ENCODE measurements at regions not wholly inside any gene's neighbourhood (a gene's known extent, or its start where the extent isn't known, plus 50 kb on each side); places are given as distances from the start of the nearest gene placed in this dataset.

DNA sequence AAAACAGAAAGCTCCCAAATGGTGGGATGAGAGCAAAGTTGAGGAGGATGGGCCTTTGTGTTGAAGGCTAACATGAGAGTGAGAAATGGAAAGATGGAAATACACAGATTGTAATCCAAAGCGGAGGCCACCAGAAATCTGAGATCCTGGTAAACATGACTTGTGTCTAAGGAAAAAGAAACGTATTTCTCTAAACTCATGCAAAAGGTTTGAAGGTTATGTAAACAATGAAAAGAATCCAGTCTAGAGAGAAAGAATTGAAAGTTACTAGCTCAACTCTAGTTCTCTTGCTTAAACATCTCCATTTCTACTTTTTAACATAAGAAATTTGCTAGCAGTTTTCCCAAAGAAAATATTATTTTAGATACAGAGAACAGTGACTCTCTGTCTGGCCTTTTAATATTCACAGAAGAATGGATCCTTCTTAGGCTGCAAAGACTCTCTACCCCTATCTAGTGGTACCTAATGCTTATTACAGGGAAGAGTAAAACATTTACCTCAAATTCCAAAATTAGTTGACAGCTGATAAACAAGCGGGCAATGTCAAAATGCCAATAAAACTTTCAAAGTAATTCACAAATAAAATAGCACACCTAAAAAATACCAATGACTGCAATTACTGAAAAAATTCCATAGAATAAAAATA lies 75.8 kb upstream of the SOX5 start:
- no peaks in the 10 kb centered on the region for H4K20me1 ChIP-seq (ENCODE audit: insufficient read depth)
- TF ChIP-seq EGR1 (IDR thresholded peaks at IDR 0.05; ENCODE audit: low read depth) (no peak), EZH2 (IDR thresholded peaks at IDR 0.05) (no peak), SP1 (IDR thresholded peaks at IDR 0.05; ENCODE audit: low read depth) (no peak), FOSL1 (IDR thresholded peaks at IDR 0.05; ENCODE audit: low read depth) (no peak)
- TF ChIP-seq, protein P1, sequence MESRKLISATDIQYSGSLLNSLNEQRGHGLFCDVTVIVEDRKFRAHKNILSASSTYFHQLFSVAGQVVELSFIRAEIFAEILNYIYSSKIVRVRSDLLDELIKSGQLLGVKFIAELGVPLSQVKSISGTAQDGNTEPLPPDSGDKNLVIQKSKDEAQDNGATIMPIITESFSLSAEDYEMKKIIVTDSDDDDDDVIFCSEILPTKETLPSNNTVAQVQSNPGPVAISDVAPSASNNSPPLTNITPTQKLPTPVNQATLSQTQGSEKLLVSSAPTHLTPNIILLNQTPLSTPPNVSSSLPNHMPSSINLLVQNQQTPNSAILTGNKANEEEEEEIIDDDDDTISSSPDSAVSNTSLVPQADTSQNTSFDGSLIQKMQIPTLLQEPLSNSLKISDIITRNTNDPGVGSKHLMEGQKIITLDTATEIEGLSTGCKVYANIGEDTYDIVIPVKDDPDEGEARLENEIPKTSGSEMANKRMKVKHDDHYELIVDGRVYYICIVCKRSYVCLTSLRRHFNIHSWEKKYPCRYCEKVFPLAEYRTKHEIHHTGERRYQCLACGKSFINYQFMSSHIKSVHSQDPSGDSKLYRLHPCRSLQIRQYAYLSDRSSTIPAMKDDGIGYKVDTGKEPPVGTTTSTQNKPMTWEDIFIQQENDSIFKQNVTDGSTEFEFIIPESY (IDR thresholded peaks at IDR 0.05; ENCODE audit: extremely low read depth, insufficient replicate concordance, low read length), result no peak
- intact Hi-C loops (cut with micrococcal nuclease), result no loop called here
- no peak overlapping the region for H3K9ac ChIP-seq (ENCODE audit: low read length)
- H2AFZ ChIP-seq (ENCODE audit: low read depth, low read length, poor library complexity, severe bottlenecking), result no peak overlapping the region
- no peak for DNase-seq (ENCODE audit: low read depth, low spot score)
- ChIA-PET RAD21 (ENCODE audit: low non-redundant PET in 1 of 2, low total read pairs in 2 of 2, uncharacterized antibody in 2 of 2, unreplicated experiment in 2 of 2) (no interaction called here), POLR2A (no interaction called here), CTCF (no interaction called here)
- no peaks in the 10 kb centered on the region for H3K27me3 ChIP-seq (ENCODE audit: insufficient read depth, low read length)
- no peak overlapping the region for H3K4me2 ChIP-seq (ENCODE audit: low read length)
- no peak overlapping the region for H3K4me3 ChIP-seq (replicated peaks in 1 of 2; ENCODE audit: low read depth in 1 of 2, low read length in 2 of 2)
- H3K27ac ChIP-seq (ENCODE audit: low read depth, low read length), result no peak overlapping the region
- no peaks in the 10 kb centered on the region for H3K4me1 ChIP-seq (ENCODE audit: control insufficient read depth in 1 of 2, insufficient read depth in 2 of 2, low read length in 2 of 2)
- no TSS peak for BruUV-seq (replicated peaks)
- H3K9me3 ChIP-seq (ENCODE audit: control insufficient read depth in 1 of 2, insufficient read depth in 1 of 2, low read depth in 1 of 2, low read length in 2 of 2), result peaks cover 10 to 23% of the 10 kb centered on the region in 2 experiments
- H3K36me3 ChIP-seq (ENCODE audit: control insufficient read depth in 1 of 2, insufficient read depth in 2 of 2, low read length in 2 of 2), result no peaks in the 10 kb centered on the region
- H3K9me2 ChIP-seq (ENCODE audit: insufficient read depth), result no peaks in the 10 kb centered on the region
- no peak for ATAC-seq
- H3K79me2 ChIP-seq (ENCODE audit: insufficient read depth, low read length), result no peaks in the 10 kb centered on the region

DNA sequence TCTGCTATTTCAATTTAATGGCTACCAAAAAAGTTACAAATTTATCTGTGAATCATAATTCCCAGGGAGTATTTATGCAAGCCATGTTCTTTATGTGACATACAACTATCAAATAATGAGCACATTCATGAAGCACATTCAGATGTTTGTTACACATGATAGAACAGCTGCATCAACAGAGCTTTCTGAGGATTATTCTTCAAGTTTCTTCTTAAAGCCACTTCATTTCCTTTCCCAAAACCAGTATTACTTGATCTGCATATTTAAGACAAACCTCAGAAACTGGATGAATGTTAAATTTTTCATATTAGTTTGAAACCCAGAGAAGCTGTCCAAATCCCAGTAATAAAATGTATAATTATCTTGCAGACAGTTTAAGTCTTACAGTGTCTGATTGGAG lies 73.6 kb upstream of the SOX5 start:
- POLR2A ChIA-PET, result no interaction called here
- intact Hi-C loops (cut with micrococcal nuclease), result no loop called here
- TF ChIP-seq RAD21 (IDR thresholded peaks at IDR 0.05; ENCODE audit: low read depth) (no peak), CBX3 (IDR thresholded peaks at IDR 0.05; ENCODE audit: low read depth) (no peak), POLR2A (IDR thresholded peaks at IDR 0.05; ENCODE audit: borderline replicate concordance, extremely low read depth, insufficient read depth, insufficient read length) (no peak), SRF (IDR thresholded peaks at IDR 0.05; ENCODE audit: low read depth) (no peak), CEBPB (IDR thresholded peaks at IDR 0.05; ENCODE audit: low read depth) (no peak), ZNF274 (IDR thresholded peaks at IDR 0.05; ENCODE audit: low read depth, low read length) (no peak), POLR2AphosphoS5 (IDR thresholded peaks at IDR 0.05; ENCODE audit: low read depth, low read length) (no peak), EZH2phosphoT487 (IDR thresholded peaks at IDR 0.05; ENCODE audit: borderline replicate concordance) (no peak), SP1 (IDR thresholded peaks at IDR 0.05; ENCODE audit: low read depth) (no peak)
- TF ChIP-seq, protein P2, sequence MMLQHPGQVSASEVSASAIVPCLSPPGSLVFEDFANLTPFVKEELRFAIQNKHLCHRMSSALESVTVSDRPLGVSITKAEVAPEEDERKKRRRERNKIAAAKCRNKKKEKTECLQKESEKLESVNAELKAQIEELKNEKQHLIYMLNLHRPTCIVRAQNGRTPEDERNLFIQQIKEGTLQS (IDR thresholded peaks at IDR 0.05), result no peak
- TF ChIP-seq, protein P1 (IDR thresholded peaks at IDR 0.05; ENCODE audit: extremely low read depth, insufficient replicate concordance, low read length), result no peak
- TF ChIP-seq, protein P3, sequence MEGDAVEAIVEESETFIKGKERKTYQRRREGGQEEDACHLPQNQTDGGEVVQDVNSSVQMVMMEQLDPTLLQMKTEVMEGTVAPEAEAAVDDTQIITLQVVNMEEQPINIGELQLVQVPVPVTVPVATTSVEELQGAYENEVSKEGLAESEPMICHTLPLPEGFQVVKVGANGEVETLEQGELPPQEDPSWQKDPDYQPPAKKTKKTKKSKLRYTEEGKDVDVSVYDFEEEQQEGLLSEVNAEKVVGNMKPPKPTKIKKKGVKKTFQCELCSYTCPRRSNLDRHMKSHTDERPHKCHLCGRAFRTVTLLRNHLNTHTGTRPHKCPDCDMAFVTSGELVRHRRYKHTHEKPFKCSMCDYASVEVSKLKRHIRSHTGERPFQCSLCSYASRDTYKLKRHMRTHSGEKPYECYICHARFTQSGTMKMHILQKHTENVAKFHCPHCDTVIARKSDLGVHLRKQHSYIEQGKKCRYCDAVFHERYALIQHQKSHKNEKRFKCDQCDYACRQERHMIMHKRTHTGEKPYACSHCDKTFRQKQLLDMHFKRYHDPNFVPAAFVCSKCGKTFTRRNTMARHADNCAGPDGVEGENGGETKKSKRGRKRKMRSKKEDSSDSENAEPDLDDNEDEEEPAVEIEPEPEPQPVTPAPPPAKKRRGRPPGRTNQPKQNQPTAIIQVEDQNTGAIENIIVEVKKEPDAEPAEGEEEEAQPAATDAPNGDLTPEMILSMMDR (IDR thresholded peaks at IDR 0.05 in 2 of 3, conservative IDR thresholded peaks at IDR 0.05 in 1 of 3; ENCODE audit: borderline replicate concordance in 1 of 3, insufficient read depth in 1 of 3, low read depth in 2 of 3, low read length in 2 of 3), result no peak

More for the DNA sequence above, 73.6 kb upstream of the SOX5 start:
- no peaks in the 10 kb centered on the region for H3K9me2 ChIP-seq (ENCODE audit: insufficient read depth)
- ChIA-PET CTCF (no interaction called here), RAD21 (ENCODE audit: low non-redundant PET in 1 of 2, low total read pairs in 2 of 2, uncharacterized antibody in 2 of 2, unreplicated experiment in 2 of 2) (no interaction called here)
- H3K27ac ChIP-seq (ENCODE audit: low read depth, low read length), result no peak overlapping the region
- H3K9ac ChIP-seq (ENCODE audit: low read length), result no peak overlapping the region
- ATAC-seq (no peak), DNase-seq (ENCODE audit: low read depth, low spot score) (no peak)
- H3K27me3 ChIP-seq (ENCODE audit: insufficient read depth, low read length), result no peaks in the 10 kb centered on the region
- H3K36me3 ChIP-seq (ENCODE audit: control insufficient read depth in 1 of 2, insufficient read depth in 2 of 2, low read length in 2 of 2), result no peaks in the 10 kb centered on the region
- H3K4me2 ChIP-seq (ENCODE audit: low read length), result no peak overlapping the region
- no peaks in the 10 kb centered on the region for H4K20me1 ChIP-seq (ENCODE audit: insufficient read depth)
- no peak overlapping the region for H2AFZ ChIP-seq (ENCODE audit: low read depth, low read length, poor library complexity, severe bottlenecking)
- BruUV-seq (replicated peaks), result no TSS peak
- H3K4me3 ChIP-seq (replicated peaks in 1 of 2; ENCODE audit: low read depth in 1 of 2, low read length in 2 of 2), result no peak overlapping the region
- H3K4me1 ChIP-seq (ENCODE audit: control insufficient read depth in 1 of 2, insufficient read depth in 2 of 2, low read length in 2 of 2), result no peaks in the 10 kb centered on the region
- no peaks in the 10 kb centered on the region for H3K79me2 ChIP-seq (ENCODE audit: insufficient read depth, low read length)
- peaks cover 9 to 20% of the 10 kb centered on the region in 2 experiments; a peak in 3 of 4 replicates for H3K9me3 ChIP-seq (ENCODE audit: control insufficient read depth in 1 of 2, insufficient read depth in 1 of 2, low read depth in 1 of 2, low read length in 2 of 2)

Data from HCT116 (cell line).